H9 (cell line): ENCODE measurements at regions not wholly inside any gene's neighbourhood (a gene's known extent, or its start where the extent isn't known, plus 50 kb on each side); places are given as distances from the start of the nearest gene placed in this dataset.

ENCODE experiments used
- DNase-seq: peaks from one replicate; pipeline ENCODE4 v3.0.0-alpha.2; 2017
- H2AFZ ChIP-seq: one replicate; pipeline ENCODE4 v1.6.1; 2013; ENCODE audit warnings: mild to moderate bottlenecking, low read length, control low read depth, moderate library complexity
- H2AK5ac ChIP-seq: 2 replicates; pipeline ENCODE4 v1.6.1; 2013; ENCODE audit warnings: low read length, control low read depth, mixed read lengths; ENCODE audit not compliant: insufficient read length
- H2BK120ac ChIP-seq: one replicate; pipeline ENCODE4 v1.6.1; 2013; ENCODE audit warnings: low read depth, mild to moderate bottlenecking, low read length, control low read depth, inconsistent platforms; ENCODE audit not compliant: poor library complexity, severe bottlenecking
- H2BK12ac ChIP-seq: 2 replicates; pipeline ENCODE4 v1.6.1; 2013; ENCODE audit warnings: low read length, control low read depth, mixed read lengths, low read depth; ENCODE audit not compliant: insufficient read length
- H2BK15ac ChIP-seq: 2 replicates; pipeline ENCODE4 v1.6.1; 2013; ENCODE audit warnings: low read depth, low read length, control low read depth
- H2BK20ac ChIP-seq: one replicate; pipeline ENCODE4 v1.6.1; 2013; ENCODE audit warnings: low read depth, mild to moderate bottlenecking, low read length, control low read depth, inconsistent platforms; ENCODE audit not compliant: poor library complexity, severe bottlenecking
- H2BK5ac ChIP-seq: 2 replicates; pipeline ENCODE4 v1.6.1; 2013; ENCODE audit warnings: low read length, control low read depth, mixed read lengths; ENCODE audit not compliant: insufficient read length
- H3K14ac ChIP-seq: 2 replicates; pipeline ENCODE4 v1.6.1; 2013; ENCODE audit warnings: low read length, control low read depth; ENCODE audit not compliant: insufficient read depth
- H3K18ac ChIP-seq: 2 replicates; pipeline ENCODE4 v1.6.1; 2013; ENCODE audit warnings: low read depth, mild to moderate bottlenecking, mixed read lengths, low read length, control low read depth; ENCODE audit not compliant: insufficient read length
- H3K23ac ChIP-seq: 2 replicates; pipeline ENCODE4 v1.6.1; 2013; ENCODE audit warnings: low read length, control low read depth, mixed read lengths, low read depth; ENCODE audit not compliant: insufficient read length
- H3K23me2 ChIP-seq: 2 replicates; pipeline ENCODE4 v1.6.1; 2013; ENCODE audit warnings: low read depth, mild to moderate bottlenecking, mixed read lengths, low read length, control low read depth; ENCODE audit not compliant: insufficient read length, poor library complexity, severe bottlenecking
- H3K27ac ChIP-seq: 2 replicates; pipeline ENCODE4 v1.5.1; 2013; ENCODE audit warnings: low read length, control low read depth, mixed read lengths, low read depth; ENCODE audit not compliant: insufficient read length
- H3K27me3 ChIP-seq: 2 replicates; pipeline ENCODE4 v1.6.1; 2013; ENCODE audit warnings: low read length, control low read depth, inconsistent platforms; ENCODE audit not compliant: insufficient read depth
- H3K4ac ChIP-seq: 2 replicates; pipeline ENCODE4 v1.6.1; 2013; ENCODE audit warnings: low read depth, mild to moderate bottlenecking, control low read depth, inconsistent platforms, low read length, moderate library complexity
- H3K4me1 ChIP-seq: 2 replicates; pipeline ENCODE4 v1.6.1; 2013; ENCODE audit warnings: low read length, control low read depth, inconsistent platforms; ENCODE audit not compliant: insufficient read depth
- H3K4me2 ChIP-seq: 2 replicates; pipeline ENCODE4 v1.6.1; 2013; ENCODE audit warnings: low read length, control low read depth, mixed read lengths; ENCODE audit not compliant: insufficient read length, insufficient read depth
- H3K56ac ChIP-seq: 2 replicates; pipeline ENCODE4 v1.6.1; 2013; ENCODE audit warnings: low read depth, mild to moderate bottlenecking, mixed read lengths, low read length, control low read depth; ENCODE audit not compliant: insufficient read length
- H3K79me1 ChIP-seq: 2 replicates; pipeline ENCODE4 v1.6.1; 2013; ENCODE audit warnings: low read depth, mild to moderate bottlenecking, moderate library complexity, low read length, control low read depth, inconsistent platforms; ENCODE audit not compliant: insufficient read depth, poor library complexity, severe bottlenecking
- H3K79me2 ChIP-seq: 2 replicates; pipeline ENCODE4 v1.6.1; 2013; ENCODE audit warnings: low read length, control low read depth, inconsistent platforms; ENCODE audit not compliant: insufficient read depth
- H3K9ac ChIP-seq: 2 replicates; pipeline ENCODE4 v1.6.1; 2013; ENCODE audit warnings: low read length, control low read depth, mixed read lengths; ENCODE audit not compliant: insufficient read length; ENCODE audit errors: extremely low read depth
- H3K9me3 ChIP-seq: one replicate; pipeline ENCODE4 v1.6.1; 2013; ENCODE audit warnings: low read depth, low read length, inconsistent platforms; ENCODE audit not compliant: control insufficient read depth
- H3T11ph ChIP-seq: one replicate; pipeline ENCODE4 v1.6.1; 2013; ENCODE audit warnings: mild to moderate bottlenecking, low read length, control low read depth, inconsistent platforms
- H4K20me1 ChIP-seq: one replicate; pipeline ENCODE4 v1.6.1; 2013; ENCODE audit not compliant: control insufficient read depth, insufficient read length, insufficient read depth
- H4K5ac ChIP-seq: 2 replicates; pipeline ENCODE4 v1.6.1; 2013; ENCODE audit warnings: low read depth, mild to moderate bottlenecking, mixed read lengths, low read length, control low read depth; ENCODE audit not compliant: insufficient read length
- H4K8ac ChIP-seq: replicated peaks from 2 replicates; pipeline ENCODE4 v1.6.1; 2013; ENCODE audit warnings: low read length, control low read depth, mixed read lengths, low read depth; ENCODE audit not compliant: insufficient read length
- H4K91ac ChIP-seq: 2 replicates; pipeline ENCODE4 v1.6.1; 2013; ENCODE audit warnings: low read depth, mild to moderate bottlenecking, moderate library complexity, mixed read lengths, low read length, control low read depth; ENCODE audit not compliant: insufficient read length
- H3K27ac Mint-ChIP-seq, 3 experiments: 2 replicates in 2 of 3; 3 replicates in 1 of 3; pipeline ENCODE4 v1.8.0; 2020 to 2021; ENCODE audit warnings: mixed read lengths in 3 of 3, mild to moderate bottlenecking in 1 of 3, moderate library complexity in 1 of 3
- H3K27me3 Mint-ChIP-seq: 2 replicates; pipeline ENCODE4 v1.8.0; 2021; ENCODE audit warnings: low read depth, mild to moderate bottlenecking, moderate library complexity, mixed read lengths
- H3K36me3 Mint-ChIP-seq, 3 experiments: 2 replicates in 2 of 3; 3 replicates in 1 of 3; pipeline ENCODE4 v1.8.0; 2020 to 2021; ENCODE audit warnings: low read depth in 3 of 3, mixed read lengths in 3 of 3; ENCODE audit not compliant: insufficient read depth in 1 of 3
- H3K4me1 Mint-ChIP-seq, 2 experiments: 2 replicates each; pipeline ENCODE4 v1.8.0; 2020; ENCODE audit warnings: mixed read lengths in 2 of 2
- H3K4me3 Mint-ChIP-seq, 2 experiments: 2 replicates in 1 of 2; 3 replicates in 1 of 2; pipeline ENCODE4 v1.8.0; 2020 to 2021; ENCODE audit warnings: mild to moderate bottlenecking in 2 of 2, mixed read lengths in 2 of 2, moderate library complexity in 1 of 2
- H3K9me3 Mint-ChIP-seq, 2 experiments: 2 replicates in 1 of 2; 3 replicates in 1 of 2; pipeline ENCODE4 v1.8.0; 2020; ENCODE audit warnings: mild to moderate bottlenecking in 2 of 2, mixed read lengths in 2 of 2, moderate library complexity in 1 of 2
- WGBS: extraction: QIAGEN DNeasy Blood & Tissue Kit; methylation state at CpG from one replicate; pipeline ENCODE4 v1.1.7; 2013; ENCODE audit warnings: missing lambda C conversion rate, low lambda C conversion rate, mixed read lengths; ENCODE audit not compliant: insufficient read length; ENCODE audit errors: extremely low coverage; 5-methylcytosine and 5-hydroxymethylcytosine counted together
- TF ChIP-seq, protein P1 (sequence below): fragments of 200-600 bp; sonication (generic); conservative IDR thresholded peaks from 3 replicates; pipeline ENCODE4 v1.8.0; 2021; ENCODE audit warnings: antibody characterized with exemption, mild to moderate bottlenecking

DNA sequence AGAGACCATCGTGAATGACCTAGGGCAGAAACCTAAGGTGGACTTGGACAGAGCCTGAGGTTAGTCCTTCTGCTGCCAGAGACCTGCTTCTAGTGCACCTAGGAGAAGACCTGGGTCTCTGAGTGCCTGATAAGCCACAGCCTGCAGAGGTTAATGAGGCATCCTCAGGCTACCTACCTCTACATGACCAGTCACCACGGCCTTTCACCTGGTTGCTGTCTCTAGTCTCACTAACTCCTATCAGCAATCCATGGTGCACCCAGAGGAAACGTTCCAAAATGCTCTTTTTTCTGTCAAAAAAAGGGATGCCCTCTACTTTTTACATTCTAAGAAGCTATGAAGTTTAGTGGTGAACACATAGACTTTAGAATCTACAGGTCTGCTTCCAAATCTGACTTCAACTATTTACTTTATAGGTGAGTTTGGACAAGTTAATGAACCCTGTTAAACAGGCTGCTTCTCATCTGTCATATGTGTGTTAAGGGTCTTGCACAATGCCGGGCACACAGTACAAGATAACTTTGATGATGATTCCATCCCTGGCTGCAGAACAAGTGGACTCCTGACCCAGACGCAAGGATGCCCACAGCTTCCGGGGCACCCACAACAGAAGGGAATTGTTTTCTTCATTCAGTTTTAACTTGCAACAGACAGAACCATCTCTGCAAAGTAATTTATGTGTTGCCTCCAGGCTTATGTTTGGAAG is 469.9 kb upstream of the CDH5 start:
- DNase-seq, result no peak
- no peak overlapping the region for H3K4ac ChIP-seq
- peaks cover 4% of the 10 kb centered on the region; the same call in 1 of the 2 replicates for H3K4me1 ChIP-seq
- no peak overlapping the region for H2AK5ac ChIP-seq
- H2BK12ac ChIP-seq, result no peak overlapping the region
- TF ChIP-seq, protein P1, sequence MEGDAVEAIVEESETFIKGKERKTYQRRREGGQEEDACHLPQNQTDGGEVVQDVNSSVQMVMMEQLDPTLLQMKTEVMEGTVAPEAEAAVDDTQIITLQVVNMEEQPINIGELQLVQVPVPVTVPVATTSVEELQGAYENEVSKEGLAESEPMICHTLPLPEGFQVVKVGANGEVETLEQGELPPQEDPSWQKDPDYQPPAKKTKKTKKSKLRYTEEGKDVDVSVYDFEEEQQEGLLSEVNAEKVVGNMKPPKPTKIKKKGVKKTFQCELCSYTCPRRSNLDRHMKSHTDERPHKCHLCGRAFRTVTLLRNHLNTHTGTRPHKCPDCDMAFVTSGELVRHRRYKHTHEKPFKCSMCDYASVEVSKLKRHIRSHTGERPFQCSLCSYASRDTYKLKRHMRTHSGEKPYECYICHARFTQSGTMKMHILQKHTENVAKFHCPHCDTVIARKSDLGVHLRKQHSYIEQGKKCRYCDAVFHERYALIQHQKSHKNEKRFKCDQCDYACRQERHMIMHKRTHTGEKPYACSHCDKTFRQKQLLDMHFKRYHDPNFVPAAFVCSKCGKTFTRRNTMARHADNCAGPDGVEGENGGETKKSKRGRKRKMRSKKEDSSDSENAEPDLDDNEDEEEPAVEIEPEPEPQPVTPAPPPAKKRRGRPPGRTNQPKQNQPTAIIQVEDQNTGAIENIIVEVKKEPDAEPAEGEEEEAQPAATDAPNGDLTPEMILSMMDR, result no peak
- H3K27me3 ChIP-seq, result no peaks in the 10 kb centered on the region
- no peak overlapping the region for H3K14ac ChIP-seq
- no peak overlapping the region for H2BK5ac ChIP-seq
- H3K56ac ChIP-seq, result no peak overlapping the region
- no peak overlapping the region for H2BK120ac ChIP-seq
- H3K79me2 ChIP-seq, result no peaks in the 10 kb centered on the region
- no peaks in the 10 kb centered on the region for H4K20me1 ChIP-seq
- Mint-ChIP-seq H3K27ac (no peak overlapping the region), H3K9me3 (peaks cover 6 to 7% of the 10 kb centered on the region in 2 experiments; a peak in 4 of 5 replicates), H3K4me1 (peaks cover 12 to 19% of the 10 kb centered on the region in 2 experiments), H3K27me3 (no peaks in the 10 kb centered on the region; the same call in none of the 2 replicates), H3K4me3 (no peak overlapping the region), H3K36me3 (peaks cover 0 to 7% (median 2%) of the 10 kb centered on the region in 3 experiments; a peak in 4 of 7 replicates)
- H3K23ac ChIP-seq, result no peak overlapping the region
- no peaks in the 10 kb centered on the region for H3K23me2 ChIP-seq
- no peaks in the 10 kb centered on the region for H3K9me3 ChIP-seq
- H3K9ac ChIP-seq, result no peak overlapping the region
- H2AFZ ChIP-seq, result no peak overlapping the region
- H4K5ac ChIP-seq, result no peak overlapping the region
- H3K79me1 ChIP-seq, result no peaks in the 10 kb centered on the region
- no peak overlapping the region for H3T11ph ChIP-seq
- H2BK15ac ChIP-seq, result no peak overlapping the region
- WGBS, result no CpG with 5 or more reads among the region's 6 CpGs
- H2BK20ac ChIP-seq, result no peak overlapping the region
- no peak overlapping the region for H3K27ac ChIP-seq
- no peak overlapping the region for H4K8ac ChIP-seq
- H3K18ac ChIP-seq, result no peak overlapping the region
- H4K91ac ChIP-seq, result no peak overlapping the region
- no peak overlapping the region for H3K4me2 ChIP-seq
